Psoas muscle (tissue), 7 donors: ENCODE measurements at regions not wholly inside any gene's neighbourhood (a gene's known extent, or its start where the extent isn't known, plus 50 kb on each side); places are given as distances from the start of the nearest gene placed in this dataset.

Source experiments
- ATAC-seq, 4 donors: fragments of 200-7000 bp; cut with Tn5 transposase; one replicate each; pipeline ENCODE4 v1.9.1; 2020; ENCODE audit warnings: moderate library complexity in 3 of 4, mild to moderate bottlenecking in 2 of 4
- DNase-seq, 2 donors: peaks; one replicate each; pipeline ENCODE4 v3.0.0-alpha.2; 2020
- H3K27ac ChIP-seq: fragments of 200-600 bp; one replicate; pipeline ENCODE4 v1.8.0; 2022
- H3K27me3 ChIP-seq, 3 donors: fragments of 200-600 bp in 1 of 3; one replicate each; pipeline versions ENCODE4 v1.6.1 to v1.8.0; 2013 to 2022; ENCODE audit warnings: low read length in 2 of 3, mild to moderate bottlenecking in 2 of 3, moderate library complexity in 1 of 3; ENCODE audit not compliant: insufficient read depth in 3 of 3
- H3K36me3 ChIP-seq, 2 donors: fragments of 200-600 bp in 1 of 2; one replicate each; pipeline versions ENCODE4 v1.6.1 to v1.8.0; 2013 to 2022; ENCODE audit warnings: low read depth in 1 of 2, mild to moderate bottlenecking in 1 of 2, moderate library complexity in 1 of 2; ENCODE audit not compliant: insufficient read depth in 1 of 2
- H3K4me1 ChIP-seq: fragments of 200-600 bp; one replicate; pipeline ENCODE4 v1.8.0; 2022
- H3K4me3 ChIP-seq: fragments of 200-600 bp; one replicate; pipeline ENCODE4 v1.8.0; 2022; ENCODE audit warnings: mild to moderate bottlenecking
- H3K9me3 ChIP-seq: fragments of 200-600 bp; one replicate; pipeline ENCODE4 v1.8.0; 2022
- CTCF ChIP-seq: fragments of 200-600 bp; IDR thresholded peaks from one replicate; pipeline ENCODE4 v1.8.0; 2022; ENCODE audit warnings: antibody characterized with exemption
- WGBS, 3 donors: extraction: QIAGEN DNeasy Blood & Tissue Kit; methylation state at CpG; one replicate each; pipeline versions ENCODE4 v1.1.6 to v1.1.7; 2013; 5-methylcytosine and 5-hydroxymethylcytosine counted together
- intact Hi-C, 2 donors: fragments of 100-400 bp; cut with DNase I; formaldehyde crosslinking; loops; one replicate each; pipeline versions ENCODE4 v1.11.0 to v1.14.2; 2022
- donor health status: healthy with polysubstance abuse.
- donor health status: DM: no; HTN: no; CAD: no; lungs with moderate emphysema.
- donor health status: Bipolar disorder and iron deficiency.
- donor health status: healthy.
- donor health status: DM: yes; HTN: yes; CAD: no.
- donor health status: DM: no; HTN: no; CAD: no.
- donor health status: DM: yes; HTN: yes; CAD: no.

- no peak for TF ChIP-seq CTCF
- DNase-seq (no peak), ATAC-seq (no peak)
- no peaks in the 10 kb centered on the region for H3K4me1 ChIP-seq
- intact Hi-C loops, result no loop called here
- H3K27me3 ChIP-seq, result no peaks in the 10 kb centered on the region
- H3K27ac ChIP-seq, result no peak overlapping the region
- H3K36me3 ChIP-seq, result no peaks in the 10 kb centered on the region
- no peaks in the 10 kb centered on the region for H3K9me3 ChIP-seq
- no peak overlapping the region for H3K4me3 ChIP-seq
- WGBS, 3 donors, result 51 to 77% (median 71%) methylated on average over 1 of the region's 1 CpG
These were observed 311.0 kb downstream of the GABRB2 start for GRCh38 chr5:161235569-161235968.

GRCh38 chr5:161233553-161233952 lies 313.0 kb downstream of the GABRB2 start:
- Histone ChIP-seq H3K27me3 (no peaks in the 10 kb centered on the region), H3K4me3 (no peak overlapping the region), H3K9me3 (no peaks in the 10 kb centered on the region), H3K4me1 (no peaks in the 10 kb centered on the region), H3K36me3 (no peaks in the 10 kb centered on the region), H3K27ac (no peak overlapping the region)
- WGBS, 3 donors, result 72 to 76% (median 72%) methylated on average over 1 of the region's 1 CpG
- DNase-seq (no peak), ATAC-seq (no peak)
- TF ChIP-seq CTCF, result no peak
- intact Hi-C loops, result no loop called here

- 27 to 30% (median 30%) methylated on average over 3 of the region's 3 CpGs for WGBS, 3 donors
- Histone ChIP-seq H3K9me3 (no peaks in the 10 kb centered on the region), H3K36me3 (no peaks in the 10 kb centered on the region), H3K27me3 (no peaks in the 10 kb centered on the region), H3K4me1 (no peaks in the 10 kb centered on the region), H3K4me3 (no peak overlapping the region), H3K27ac (no peak overlapping the region)
- TF ChIP-seq CTCF, result no peak
- DNase-seq, result no peak
- no peak for ATAC-seq
- intact Hi-C loops, result no loop called here
These were observed 316.3 kb downstream of the GABRB2 start for GRCh38 chr5:161230221-161230620.

- Histone ChIP-seq H3K4me1 (no peaks in the 10 kb centered on the region), H3K36me3 (no peaks in the 10 kb centered on the region), H3K27me3 (no peaks in the 10 kb centered on the region), H3K27ac (no peak overlapping the region), H3K9me3 (no peaks in the 10 kb centered on the region), H3K4me3 (no peak overlapping the region)
- DNase-seq (no peak), ATAC-seq (no peak)
- intact Hi-C loops, result no loop called here
- no peak for TF ChIP-seq CTCF
- WGBS, 3 donors, result 83 to 89% (median 83%) methylated on average over 4 of the region's 4 CpGs
These were observed 326.7 kb downstream of the GABRB2 start for GRCh38 chr5:161219816-161220215.

- 46 to 48% (median 47%) methylated on average over 3 of the region's 3 CpGs for WGBS, 3 donors
- H3K9me3 ChIP-seq, result no peaks in the 10 kb centered on the region
- ATAC-seq, result no peak
- TF ChIP-seq CTCF, result no peak
- intact Hi-C loops, result no loop called here
- no peak for DNase-seq
- no peak overlapping the region for H3K4me3 ChIP-seq
- no peak overlapping the region for H3K27ac ChIP-seq
- no peaks in the 10 kb centered on the region for H3K36me3 ChIP-seq
- no peaks in the 10 kb centered on the region for H3K4me1 ChIP-seq
- no peaks in the 10 kb centered on the region for H3K27me3 ChIP-seq
These were observed 329.6 kb downstream of the GABRB2 start for GRCh38 chr5:161216877-161217276.
